UCSD-AML1 (cell line): ENCODE measurements at regions not wholly inside any gene's neighbourhood (a gene's known extent, or its start where the extent isn't known, plus 50 kb on each side); places are given as distances from the start of the nearest gene placed in this dataset.
"Not testable (repeated sequence)": the region's sequence is repeated elsewhere in the genome, so short reads cannot be mapped to it uniquely, and the experiment has no call there.

Experiments used
- DNase-seq: peaks from one replicate; lab custom pipeline; 2025; ENCODE audit not compliant: unreplicated experiment; lab: John Stamatoyannopoulos, UW

DNA sequence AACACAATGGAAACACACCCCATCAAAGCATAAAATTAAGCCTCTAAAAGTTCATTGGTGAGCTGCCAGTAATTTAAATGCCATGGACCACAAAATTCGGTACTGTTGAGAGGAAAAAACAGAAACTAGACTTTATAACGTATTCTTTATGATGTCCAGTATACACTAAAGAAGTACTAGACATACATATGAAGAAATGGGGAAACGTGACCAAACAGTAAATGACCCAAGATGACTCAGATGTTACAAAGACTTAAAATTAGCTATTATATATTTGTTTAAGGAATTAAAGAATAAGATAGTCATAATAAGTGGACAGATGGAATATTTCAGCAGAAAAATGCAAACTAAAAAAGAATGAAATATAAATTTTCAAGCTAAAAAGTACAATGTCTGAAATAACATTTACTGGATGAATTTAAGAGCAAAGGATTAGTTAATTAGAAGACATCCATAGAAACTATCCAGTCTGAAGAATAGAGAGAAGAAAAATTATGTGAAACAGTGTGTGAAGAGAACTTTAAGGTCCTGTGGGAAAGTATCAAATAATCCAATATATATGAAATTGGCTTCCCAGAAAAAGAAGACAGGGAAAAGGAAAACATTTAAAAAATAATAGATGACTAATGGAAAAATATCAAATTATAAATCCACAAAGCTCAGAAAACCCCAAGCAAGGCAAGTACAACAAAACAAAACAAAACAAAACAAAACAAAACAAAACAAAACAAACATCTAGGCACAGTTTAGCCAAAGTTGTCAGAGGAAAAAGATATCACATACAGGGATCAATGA lies 69.4 kb downstream of the SAMD9 start:
- no peak for DNase-seq

DNA sequence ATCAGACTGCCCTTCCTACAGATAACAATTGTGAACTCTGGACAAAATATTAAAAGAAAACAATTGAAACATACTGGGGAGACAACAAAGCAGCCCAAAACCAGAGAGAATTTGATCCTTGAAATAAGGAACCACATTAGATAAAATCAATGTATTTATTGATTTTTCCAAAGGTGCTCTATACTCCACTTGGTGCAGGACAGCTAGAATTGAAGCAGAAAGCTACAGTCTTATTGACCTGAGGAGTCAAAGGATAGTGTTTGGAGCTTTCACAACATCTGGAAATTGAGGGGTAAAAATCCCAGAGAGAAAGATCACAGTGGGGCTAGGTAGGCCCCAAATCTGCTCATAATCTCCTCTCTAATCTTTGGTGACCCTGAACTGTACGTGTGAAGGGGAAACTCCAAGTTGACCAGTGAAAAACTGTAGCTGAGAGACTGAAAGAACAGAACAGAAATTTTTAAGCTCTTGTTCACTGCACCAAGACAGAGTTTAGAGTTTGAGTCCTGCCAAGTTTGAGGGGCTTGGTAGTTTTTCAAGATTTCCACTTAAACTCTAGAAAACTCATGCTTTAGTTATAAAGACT lies 70.2 kb downstream of the SAMD9 start:
- DNase-seq = no peak

DNA sequence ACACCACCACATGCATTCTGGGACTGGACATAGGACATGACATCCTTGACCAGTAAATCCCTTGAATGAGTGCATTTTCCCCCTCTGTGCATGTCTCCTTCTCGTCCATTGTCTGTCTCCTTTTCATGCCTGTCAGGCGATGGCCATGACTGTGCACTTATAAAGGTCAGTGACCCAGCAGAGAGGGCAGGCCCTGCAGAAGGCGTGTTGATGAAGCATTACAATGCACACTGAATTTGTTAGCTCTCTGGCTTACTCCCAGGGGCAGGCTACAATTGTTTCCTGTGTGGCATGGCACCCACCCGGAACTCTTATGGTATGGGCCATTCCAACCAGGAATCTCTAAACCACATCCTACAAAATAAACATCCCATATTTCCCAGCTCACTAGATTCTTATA lies 71.1 kb downstream of the SAMD9 start:
- no peak for DNase-seq

DNA sequence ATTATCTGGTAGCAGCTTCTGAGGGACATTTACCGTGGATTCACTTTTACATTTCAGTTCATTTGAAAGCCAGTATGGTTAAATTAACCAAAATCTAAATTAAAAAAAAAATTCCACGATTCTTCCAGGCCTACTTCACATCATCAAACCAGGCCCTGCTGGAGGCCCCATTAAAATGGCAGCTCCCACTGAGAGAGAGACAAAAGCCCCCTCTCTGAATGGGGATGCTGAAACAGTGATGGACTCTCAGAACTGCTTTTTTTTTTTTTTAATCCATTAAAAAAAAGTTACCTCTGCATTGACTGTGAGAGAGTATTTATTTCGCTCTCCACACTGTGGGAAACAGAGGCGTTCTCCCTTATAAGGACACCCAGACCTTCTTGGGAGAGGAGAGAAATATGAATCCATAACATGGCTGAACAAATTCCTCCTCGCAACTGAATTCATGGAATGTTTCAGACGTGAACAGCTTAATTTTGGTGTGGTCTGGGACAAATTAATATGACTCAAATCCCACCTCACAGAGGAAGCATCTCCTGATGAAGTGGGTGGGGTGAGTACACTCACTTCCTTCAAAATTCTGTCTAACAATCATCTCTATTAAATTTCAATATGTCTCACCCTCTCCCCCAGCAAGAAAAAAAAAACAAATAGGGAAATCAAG lies 73.5 kb downstream of the SAMD9 start:
- no peak for DNase-seq

DNA sequence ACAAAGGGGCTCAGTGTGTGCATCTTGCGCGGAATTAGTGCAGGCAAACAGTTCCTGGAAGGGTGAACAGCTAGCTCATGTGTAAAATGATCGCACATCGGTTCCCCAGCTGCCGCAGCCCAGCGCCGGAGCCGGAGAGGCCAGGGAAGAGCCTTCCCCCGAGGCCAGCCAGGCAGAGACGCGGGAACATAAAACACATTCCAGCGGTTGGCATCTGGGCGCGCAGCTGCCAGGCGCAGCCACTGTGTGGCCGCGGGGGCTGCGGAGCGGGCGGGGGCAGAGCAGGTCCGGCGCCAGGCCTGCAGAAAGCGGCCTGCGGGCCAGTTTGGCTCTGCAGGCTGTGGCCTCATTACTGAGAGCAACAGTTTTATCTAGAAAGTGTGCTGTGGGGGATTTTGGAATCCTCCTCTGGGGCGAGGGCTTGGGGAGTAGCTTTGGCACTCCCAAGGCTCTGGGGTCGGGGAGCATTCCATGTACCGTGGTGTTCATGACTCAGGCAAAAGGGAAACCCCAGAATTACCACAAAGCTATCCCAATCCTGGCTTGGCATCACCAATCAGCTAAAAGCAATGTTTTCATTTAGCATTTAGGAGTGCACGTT lies 74.3 kb downstream of the SAMD9 start:
- DNase-seq = no peak

DNA sequence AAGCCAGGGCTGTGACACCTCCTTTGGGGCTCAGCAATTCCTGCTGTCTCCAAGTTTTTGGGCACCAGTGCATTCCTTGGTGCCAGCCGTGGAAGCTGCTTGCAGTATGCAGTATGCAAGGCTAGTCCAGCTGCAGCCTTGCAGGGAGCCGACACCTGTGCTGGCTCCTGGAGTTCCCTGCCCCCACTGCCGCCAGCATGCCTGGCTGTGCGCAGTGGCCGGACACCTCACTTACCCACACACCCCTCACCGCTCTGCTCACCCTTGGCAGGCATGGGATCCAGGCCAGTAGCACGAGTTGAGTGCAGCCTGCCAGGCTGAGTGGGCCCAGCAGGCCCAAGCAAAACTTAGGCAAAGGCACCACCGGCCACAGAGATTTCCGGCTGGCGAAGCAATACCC lies 77.4 kb downstream of the SAMD9 start:
- DNase-seq = no peak

DNA sequence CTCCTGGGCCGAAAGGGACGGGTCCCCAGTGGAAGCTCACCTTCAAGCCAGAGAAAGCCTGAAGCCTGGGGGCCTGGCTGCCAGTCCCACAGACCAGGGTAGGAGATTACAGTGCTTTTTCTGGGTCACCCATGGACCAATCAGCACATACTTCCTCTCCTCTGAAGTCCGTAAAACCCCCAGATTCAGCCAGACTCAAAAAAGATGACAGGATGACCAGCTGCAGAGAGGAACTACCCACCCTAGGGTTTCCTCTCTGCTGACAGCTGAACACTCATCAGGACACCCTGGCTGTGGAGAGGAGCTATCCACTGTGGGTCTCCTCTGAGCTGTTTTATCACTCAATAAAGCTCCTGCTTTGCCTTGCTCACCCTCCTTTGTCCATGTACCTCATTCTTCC lies 78.0 kb downstream of the SAMD9 start:
- DNase-seq = no peak

DNA sequence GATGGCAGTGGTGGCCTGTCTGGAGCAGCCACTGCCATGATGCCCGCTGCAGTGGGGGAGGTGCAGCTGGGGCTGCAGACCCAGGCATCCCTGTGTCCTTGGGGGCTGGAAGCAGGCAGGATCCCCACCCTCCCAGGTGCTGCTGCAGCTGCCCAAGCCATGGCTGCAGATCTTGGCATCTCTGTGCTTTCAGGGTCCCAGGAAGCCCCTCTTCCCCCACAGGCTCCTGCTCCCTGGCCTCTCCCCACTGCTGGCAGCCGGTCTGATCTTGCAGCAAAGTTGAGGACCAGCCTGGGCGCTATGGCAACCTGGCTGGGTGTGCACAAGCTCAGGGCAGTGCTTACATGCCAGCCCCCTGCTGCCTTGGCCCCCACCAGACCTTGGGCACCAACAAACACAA lies 78.5 kb downstream of the SAMD9 start:
- no peak for DNase-seq

DNA sequence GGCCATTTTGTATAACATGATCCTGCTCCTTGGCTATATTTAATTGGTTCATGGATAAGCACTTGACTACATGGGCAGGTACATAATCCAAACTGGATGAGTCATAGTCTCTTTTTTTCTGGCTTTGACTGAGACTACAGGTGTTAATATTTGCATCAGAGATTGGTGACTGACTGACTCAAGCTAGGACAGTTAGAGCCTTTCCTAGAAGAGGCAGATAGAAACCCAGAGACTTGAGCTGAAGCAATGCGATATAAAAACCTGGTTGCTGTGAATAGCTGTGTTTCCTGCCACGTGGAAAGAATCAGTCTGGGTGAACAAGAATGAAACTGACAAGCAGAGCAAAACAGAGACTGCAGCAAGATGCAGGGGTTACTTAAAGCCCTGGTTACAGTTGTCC lies 81.0 kb downstream of the SAMD9 start:
- DNase-seq = no peak

DNA sequence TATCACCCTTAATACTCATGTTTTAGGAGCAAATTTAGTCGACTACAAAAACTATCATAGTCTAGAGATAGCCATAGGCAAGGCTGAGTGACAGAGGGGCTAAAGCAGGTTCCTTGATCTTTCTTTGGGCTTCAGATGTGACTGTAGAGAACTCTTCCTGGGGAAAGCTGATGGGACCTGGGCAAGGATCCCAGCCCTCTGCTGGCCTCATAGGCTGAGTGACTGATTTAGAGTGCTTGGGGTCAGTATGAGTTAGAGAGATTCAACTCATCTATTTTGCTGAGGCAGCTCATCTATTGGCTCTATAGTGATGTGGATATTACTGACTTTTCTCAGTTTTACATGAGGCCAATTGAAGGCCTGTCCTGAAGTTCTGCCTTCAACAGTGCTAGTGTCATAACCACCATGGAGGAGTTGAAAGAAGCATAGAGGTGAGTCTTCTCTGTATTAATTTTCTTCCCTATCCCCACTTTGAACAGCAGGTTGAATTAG lies 81.6 kb downstream of the SAMD9 start:
- no peak for DNase-seq

DNA sequence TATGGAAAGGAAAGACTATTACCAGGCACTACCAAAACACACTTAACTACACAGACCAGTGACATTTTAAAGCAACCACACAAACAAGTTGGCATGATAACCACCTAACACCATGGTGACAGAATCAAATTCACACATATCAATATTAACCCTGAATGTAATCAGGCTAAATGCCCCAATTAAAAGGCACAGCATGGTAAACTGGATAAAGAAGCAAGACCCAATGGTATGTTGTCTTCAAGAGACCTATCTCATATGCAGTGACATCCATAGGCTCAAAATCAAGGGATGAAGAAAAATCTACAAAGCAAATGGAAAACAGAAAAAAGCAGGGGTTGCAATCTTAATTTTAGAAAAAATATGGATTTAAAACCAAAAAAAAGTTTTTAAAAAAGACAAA lies 86.0 kb downstream of the SAMD9 start:
- DNase-seq = no peak

DNA sequence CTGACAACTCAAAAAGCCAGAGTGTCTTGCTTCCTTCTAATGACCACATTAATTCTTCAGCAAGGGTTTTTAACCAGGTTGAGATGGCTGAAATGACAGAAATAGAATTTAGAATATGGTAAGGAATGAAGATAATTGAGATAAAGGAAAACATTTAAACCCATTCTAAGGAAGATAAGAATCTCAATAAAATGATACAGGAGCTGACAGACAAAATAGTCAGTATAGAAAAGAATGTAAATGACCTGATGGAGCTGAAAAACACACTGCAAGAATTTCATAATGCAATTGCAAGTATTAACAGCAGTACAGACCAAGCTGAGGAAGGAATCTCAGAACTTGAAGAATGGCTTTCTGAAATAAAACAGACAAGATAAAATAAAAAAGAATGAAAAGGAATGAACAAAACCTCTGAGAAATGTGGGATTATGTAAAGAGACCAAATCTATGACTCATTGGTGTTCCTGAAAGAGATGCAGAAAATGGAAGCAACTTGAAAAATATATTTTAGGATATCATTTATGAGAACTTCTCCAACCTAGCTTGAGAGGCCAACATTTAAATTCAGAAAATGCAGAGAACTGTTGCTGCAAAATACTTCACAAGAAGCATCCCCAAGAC lies 87.1 kb downstream of the SAMD9 start:
- DNase-seq = no peak

DNA sequence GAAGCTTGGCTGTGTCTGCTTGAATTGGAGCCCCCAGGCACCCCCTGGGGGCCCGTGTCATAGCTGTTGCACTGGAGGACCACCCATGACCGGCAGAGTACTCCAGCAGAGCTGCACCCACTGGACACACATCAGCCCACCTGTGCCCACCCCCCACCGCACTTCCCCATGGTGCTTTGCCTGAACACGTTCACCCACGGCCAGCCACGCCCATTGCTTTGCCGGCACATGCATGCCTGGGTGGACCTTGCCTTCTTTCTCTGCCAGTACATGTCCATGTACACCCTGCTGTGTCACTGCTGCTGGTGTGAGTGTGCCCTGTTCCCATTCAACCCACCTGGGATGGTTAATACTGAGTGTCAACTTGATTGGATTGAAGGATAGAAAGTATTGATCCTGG lies 88.7 kb downstream of the SAMD9 start:
- DNase-seq = no peak

DNA sequence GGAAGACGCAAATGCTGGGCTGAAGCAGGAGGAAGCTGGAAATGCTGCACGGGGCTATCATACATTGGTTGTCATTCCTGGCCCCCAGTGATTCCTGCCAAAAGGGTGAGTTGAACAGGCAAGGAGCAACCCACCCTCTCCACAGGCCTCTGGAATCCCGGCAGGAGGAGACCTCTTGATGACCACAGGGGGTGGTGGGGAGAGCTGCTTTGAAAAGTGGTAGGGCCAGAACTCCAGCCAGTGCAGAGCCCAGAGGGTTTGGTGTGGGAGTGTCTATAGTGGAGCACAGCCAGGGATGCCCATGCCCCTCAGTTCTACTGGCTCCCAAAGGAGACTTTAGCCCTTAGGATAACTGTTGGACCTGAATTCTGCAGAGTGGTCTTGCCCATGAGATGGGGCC lies 89.2 kb downstream of the SAMD9 start:
- no peak for DNase-seq

DNA sequence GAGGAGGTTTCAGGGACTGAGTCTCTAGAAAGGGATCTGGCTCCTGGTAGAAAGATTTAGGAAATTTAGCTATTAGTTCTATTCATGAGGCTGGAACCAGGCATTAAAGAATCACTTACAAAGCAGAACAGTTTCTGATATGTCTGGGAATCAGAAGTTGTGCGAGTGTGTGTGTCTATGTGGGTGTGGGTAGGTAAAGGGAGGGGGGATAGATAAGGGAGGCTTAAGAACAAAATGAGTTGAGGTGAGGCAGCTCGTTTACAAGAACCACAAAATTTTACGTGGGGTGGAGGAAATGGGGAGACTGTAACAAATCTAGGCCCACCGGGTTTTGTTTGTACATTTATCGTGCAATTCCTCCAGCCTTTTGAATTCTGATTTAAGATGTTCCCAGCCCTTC lies 90.7 kb downstream of the SAMD9 start:
- no peak for DNase-seq

DNA sequence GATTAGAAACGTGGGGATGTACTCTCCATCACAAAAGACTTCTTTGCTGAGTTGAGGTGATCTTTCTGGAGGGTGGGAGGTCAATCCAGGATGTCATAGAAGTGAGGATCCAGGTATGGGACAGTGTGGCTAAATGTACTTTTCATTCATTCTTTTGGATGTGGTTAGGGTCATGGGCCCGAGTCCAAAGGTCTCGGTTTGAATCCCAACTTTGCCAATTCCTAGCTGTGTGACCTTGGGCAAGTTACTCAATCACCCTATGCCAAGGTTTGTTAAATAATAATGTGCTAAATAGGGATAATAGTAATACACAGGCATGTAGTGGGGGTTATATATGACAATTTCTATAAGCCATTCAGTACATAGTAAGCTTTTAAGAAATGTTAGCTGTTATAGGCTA lies 91.4 kb downstream of the SAMD9 start:
- DNase-seq = no peak

DNA sequence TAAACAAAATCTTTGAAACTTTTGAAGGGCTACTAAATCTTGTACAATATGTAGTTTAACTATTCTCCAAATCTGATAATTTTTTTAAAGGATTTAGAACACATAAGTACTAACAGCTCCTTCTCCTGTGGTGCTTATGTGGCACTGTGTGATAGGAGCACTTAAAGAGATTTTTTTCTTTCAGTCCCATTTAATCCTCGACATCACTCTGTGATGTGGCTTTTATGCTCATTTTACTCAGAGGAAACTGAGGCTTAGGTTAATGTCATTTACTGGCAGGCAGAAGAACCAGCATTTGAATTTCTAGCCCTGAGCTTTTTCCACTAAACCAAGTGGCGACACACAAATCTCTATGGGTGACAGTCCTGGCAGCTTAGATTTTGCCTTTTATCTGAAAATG lies 92.4 kb downstream of the SAMD9 start:
- DNase-seq = no peak

DNA sequence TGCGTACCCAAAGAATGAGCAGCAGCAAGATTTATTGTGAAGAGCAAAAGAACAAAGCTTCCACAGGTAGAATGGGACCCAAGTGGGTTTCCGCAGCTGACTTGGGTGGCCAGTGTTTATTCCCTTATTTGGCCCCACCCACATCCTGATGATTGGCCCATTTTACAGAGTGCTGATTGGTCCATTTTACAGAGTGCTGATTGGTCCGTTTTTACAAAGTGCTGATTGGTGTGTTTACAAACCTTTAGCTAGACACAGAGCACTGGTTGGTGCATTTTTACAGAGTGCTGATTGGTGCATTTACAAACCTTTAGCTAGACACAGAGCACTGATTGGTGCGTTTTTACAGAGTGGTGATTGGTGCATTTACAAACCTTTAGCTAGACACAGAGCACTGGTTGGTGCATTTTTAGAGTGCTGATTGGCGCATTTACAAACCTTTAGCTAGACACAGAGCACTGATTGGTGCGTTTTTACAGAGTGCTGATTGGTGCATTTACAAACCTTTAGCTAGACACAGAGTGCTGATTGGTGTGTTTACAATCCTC lies 94.8 kb downstream of the SAMD9 start:
- not testable (repeated sequence) for DNase-seq

DNA sequence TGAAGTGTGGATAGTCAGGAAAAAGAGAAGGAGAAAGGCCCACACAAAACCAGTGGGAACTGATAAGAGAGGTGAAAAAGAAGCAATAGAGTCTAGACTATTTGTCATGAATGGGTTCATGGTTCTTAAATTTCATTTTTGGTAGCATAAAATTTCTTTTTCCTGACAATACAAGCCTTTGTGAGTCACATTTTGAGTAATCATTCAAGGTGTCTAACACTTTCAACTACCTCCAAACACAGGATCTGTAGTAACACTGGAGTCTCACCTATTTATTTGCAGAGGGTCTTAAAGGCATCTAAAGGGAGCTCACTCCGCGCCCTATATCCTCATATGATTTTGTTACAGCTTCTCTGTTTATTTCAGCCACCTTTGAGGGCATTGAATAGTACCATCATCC lies 96.0 kb downstream of the SAMD9 start:
- no peak for DNase-seq

DNA sequence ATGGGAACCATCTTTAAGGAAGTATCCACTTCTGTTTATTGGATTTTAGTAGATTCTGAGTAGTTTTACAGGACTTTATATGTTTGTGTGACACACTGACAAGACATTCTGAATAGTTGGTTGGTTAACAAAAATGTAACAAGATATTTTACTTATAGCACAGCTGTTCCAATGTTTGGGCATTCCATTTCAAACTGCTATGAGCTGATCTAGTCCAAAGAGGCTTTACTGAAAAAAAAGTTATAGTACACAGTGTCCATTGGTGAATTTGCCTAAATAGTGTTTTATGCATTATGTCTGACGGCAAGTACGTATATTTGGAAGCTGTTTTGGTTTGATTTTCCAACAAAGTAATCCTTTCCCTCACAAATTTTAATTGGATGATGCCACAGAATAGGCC lies 99.1 kb downstream of the SAMD9 start:
- no peak for DNase-seq

DNA sequence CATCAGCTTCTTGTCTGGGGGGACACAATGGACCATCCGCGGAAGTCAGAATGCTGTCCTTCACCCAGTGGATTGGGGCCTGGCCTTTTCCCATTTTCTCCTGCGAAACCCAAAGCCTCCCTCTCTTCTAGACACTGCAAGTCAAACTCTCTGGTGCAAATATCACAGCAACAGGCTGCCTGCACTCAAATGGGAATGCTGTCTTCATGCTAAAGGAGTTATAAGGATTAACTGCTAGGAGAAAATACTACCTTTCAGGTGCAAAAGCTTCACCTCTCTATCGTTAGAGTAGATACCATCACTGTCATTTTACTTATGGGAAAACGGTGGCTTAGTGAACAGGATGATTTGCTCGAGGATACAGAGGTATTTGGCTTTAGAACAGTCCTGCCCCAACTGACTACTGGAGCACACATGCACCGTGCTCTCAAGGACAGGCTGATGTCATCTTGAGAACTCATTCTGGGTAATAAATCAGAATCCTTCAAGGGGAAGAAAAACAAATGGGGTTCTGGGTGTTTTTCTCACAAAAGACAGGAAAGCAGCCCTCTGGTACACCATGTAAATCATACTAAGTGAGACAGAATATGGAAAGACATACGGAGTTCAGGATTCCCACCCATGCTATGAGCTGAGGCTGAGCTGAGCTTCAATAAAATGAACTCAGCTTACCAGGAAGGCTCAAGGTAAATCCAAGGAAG lies 100.9 kb downstream of the SAMD9 start:
- no peak for DNase-seq
